HG02884 (cell line): ENCODE measurements at regions not wholly inside any gene's neighbourhood (a gene's known extent, or its start where the extent isn't known, plus 50 kb on each side); places are given as distances from the start of the nearest gene placed in this dataset.
"Not testable (repeated sequence)": the region's sequence is repeated elsewhere in the genome, so short reads cannot be mapped to it uniquely, and the experiment has no call there.

Source experiments
- ATAC-seq: cut with Tn5 transposase; IDR thresholded peaks from one replicate; pipeline ENCODE4 v1.9.1; 2021; ENCODE audit warnings: mild to moderate bottlenecking, moderate library complexity; ENCODE audit not compliant: unreplicated experiment

- no peak for ATAC-seq
Measured at GRCh38 chr13:38008636-38009035, 139.1 kb upstream of the TRPC4 start.

GRCh38 chr13:38002606-38003005 lies 133.0 kb upstream of the TRPC4 start:
- no peak for ATAC-seq

- no peak for ATAC-seq
Measured at GRCh38 chr13:37997641-37998040, 128.1 kb upstream of the TRPC4 start.

- no peak for ATAC-seq
Measured at GRCh38 chr13:37995092-37995491, 125.5 kb upstream of the TRPC4 start.

GRCh38 chr13:37986811-37987210 lies 117.2 kb upstream of the TRPC4 start:
- ATAC-seq: no peak

GRCh38 chr13:37985281-37985680 lies 115.7 kb upstream of the TRPC4 start:
- no peak for ATAC-seq

- no peak for ATAC-seq
Measured at GRCh38 chr13:37984357-37984756, 114.8 kb upstream of the TRPC4 start.

- no peak for ATAC-seq
Measured at GRCh38 chr13:37981932-37982331, 112.4 kb upstream of the TRPC4 start.

- no peak for ATAC-seq
Measured at GRCh38 chr13:37978680-37979079, 109.1 kb upstream of the TRPC4 start.

GRCh38 chr13:37968555-37968954 lies 99.0 kb upstream of the TRPC4 start:
- no peak for ATAC-seq

GRCh38 chr13:37966266-37966665 lies 96.7 kb upstream of the TRPC4 start:
- ATAC-seq: no peak

- ATAC-seq: no peak
Measured at GRCh38 chr13:37960427-37960826, 90.9 kb upstream of the TRPC4 start.

GRCh38 chr13:37959284-37959683 lies 89.7 kb upstream of the TRPC4 start:
- ATAC-seq: no peak

GRCh38 chr13:37956536-37956935 lies 87.0 kb upstream of the TRPC4 start:
- ATAC-seq: no peak

- ATAC-seq: not testable (repeated sequence)
Measured at GRCh38 chr13:37954597-37954996, 85.0 kb upstream of the TRPC4 start.

GRCh38 chr13:37954191-37954590 lies 84.6 kb upstream of the TRPC4 start:
- ATAC-seq: no peak

- ATAC-seq: no peak
Measured at GRCh38 chr13:37953696-37954095, 84.1 kb upstream of the TRPC4 start.

- ATAC-seq: no peak
Measured at GRCh38 chr13:37950016-37950415, 80.4 kb upstream of the TRPC4 start.

- ATAC-seq: no peak
Measured at GRCh38 chr13:37947419-37948140, 78.0 kb upstream of the TRPC4 start.

- no peak for ATAC-seq
Measured at GRCh38 chr13:37945651-37946575, 76.3 kb upstream of the TRPC4 start.

GRCh38 chr13:37944869-37945442 lies 75.4 kb upstream of the TRPC4 start:
- ATAC-seq: no peak
